ENCODE measurements at regions not wholly inside any gene's neighbourhood (a gene's known extent, or its start where the extent isn't known, plus 50 kb on each side); places are given as distances from the start of the nearest gene placed in this dataset.
"Not testable (repeated sequence)": the region's sequence is repeated elsewhere in the genome, so short reads cannot be mapped to it uniquely, and the experiment has no call there.

DNA sequence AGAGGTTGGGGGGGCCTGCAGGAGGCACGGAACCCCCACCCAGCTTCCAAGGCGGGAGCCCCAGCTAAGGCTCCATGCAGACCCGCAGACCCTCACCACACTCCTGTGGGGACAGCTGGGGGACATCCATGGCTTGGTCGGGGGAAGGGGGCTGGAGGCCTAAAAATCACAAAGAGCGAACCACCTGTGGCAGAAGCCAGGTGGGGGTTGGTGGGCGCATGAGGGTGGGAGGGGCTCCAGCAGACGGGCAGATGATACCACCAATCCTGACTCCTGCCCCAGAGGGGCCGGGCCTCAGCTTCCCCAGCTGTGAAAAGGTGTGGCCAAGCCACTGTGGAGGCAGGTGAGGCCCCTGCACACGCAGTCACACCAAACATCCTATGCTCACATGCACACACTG is 111.6 kb downstream of the FAM53A start:
- DNase-seq: no peak

DNA sequence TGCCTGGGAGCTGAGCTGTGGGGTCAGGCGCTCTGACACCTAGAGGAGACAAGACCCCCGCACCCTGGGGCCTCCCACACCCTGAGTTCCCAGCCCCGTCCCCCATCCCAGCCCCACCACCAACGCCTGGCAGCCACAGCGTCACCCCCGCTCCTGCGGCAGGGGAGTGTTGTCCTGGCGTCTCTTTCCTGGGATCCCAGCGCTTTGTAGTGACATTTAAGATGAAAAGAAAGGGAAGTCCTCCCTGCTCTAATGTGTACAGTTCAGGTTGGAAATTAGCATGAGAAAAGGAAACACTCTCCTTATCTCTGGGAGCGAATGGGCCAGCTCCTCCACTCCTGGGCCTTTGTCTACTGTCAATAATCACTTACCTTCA is 112.1 kb downstream of the FAM53A start:
- DNase-seq: no peak

DNA sequence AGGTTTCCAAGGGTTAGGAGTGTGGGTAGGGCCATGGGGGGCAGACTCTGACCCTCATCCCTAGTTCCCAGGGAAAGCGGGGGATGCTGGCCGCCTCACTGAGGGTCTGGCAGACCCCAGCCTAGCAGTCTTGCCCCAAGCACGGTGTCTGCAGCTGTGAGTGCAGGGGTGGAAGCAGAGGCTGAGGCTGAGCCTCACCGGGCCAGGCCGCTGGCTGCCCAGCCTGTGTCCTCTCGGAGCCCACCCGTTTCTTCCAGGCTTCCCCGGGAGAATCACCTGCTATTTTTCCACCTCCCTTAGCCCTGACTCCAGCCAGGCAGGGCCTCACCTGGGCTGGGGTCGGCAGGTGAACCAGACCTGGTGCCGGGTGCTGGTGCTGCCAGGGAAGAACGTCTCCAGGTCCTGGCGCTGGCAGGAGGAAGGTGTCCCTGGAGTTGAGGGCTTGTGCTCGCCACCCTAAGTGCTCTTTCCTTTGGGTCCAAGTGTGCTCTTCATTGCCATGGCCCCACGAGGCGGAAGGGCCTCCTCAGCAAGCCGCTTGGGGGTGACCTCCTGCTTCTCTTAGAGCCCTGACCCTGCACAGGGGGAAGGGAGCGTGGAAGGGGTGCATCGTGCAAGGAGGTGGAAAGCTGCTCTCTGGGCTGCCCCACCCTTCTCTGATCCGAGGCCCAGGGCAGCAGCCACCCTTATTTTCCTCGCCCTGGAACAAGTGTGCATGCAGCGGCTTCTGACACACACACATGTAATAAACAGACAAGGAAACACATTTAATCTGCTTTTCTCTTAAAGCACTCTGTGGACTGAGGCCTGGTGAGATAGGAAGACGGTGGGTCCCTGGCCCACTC is 112.7 kb downstream of the FAM53A start:
- no peak for DNase-seq

DNA sequence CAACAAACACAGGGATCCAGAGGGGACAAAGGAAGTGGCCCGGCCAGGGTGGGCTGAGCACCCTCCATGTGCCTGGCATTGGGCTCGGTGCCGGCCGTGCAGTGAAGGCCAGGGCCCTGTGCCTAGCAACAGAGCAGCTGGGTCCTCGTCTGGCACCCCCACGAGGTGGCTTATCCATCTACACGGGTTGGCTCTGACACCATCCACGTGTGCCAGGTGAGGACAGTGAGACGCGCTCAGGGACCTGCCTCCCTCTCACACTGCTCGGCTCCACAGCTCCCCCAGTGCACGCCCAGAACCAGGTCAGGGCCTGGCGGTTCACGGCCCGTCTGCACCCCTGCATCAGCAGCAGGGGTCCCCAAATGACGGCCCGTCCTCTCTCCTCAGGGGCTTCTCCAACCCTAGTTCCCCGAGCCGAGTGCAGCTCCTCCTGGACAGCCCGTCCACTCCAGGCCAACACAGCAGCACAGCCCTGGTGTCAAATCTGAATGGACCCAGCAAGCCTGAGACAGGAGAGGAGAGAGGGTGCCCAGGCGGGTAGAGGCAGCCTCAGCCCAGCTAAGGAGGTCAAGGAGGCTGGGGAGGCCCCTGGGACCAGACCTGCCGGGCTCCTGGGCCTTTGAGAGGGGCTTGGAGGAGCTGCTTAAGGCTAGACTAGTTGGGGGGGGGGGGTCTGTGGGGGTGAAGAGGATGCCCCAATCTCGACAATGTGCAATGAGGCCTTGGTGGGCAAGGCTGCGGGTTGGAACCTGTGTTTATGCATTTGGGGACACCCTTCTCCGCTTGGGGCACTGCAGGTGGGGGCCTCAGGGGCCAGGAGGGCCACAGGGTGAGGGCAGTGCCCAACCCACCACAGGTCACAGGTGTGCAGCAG is 113.6 kb downstream of the FAM53A start:
- DNase-seq: no peak

DNA sequence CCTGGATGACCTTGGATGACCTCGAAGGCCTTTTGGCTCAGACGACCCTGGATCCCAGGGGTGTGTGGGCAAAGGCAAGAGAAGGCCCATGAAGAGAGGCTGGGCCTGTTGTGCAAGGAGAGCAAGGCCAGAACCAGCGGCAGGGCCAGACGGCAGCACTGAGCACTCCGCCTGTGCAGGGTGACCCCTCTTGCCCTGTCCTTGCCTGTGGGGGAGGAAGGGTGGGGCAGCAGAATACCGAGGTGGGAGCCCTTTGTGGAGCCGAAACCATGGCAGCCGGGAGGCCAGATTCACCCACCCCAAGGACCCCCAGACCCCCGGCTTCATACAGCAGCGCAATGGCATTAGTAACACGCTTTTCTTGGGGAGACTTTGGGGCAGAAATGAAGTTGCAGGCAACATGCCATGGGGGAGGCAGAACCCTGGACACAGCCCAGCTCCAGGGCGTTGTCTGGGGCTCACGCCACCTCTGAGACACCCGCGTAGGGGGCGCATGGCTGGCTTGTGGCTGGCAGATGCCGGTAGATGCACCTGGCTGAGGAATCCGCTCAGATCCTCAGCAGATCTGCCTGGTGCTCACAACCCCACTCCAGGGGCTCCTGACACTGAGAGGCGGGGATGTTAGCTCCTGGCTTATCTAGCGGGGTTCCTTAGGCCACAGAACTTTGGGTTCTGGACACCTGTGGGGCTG is 114.5 kb downstream of the FAM53A start:
- DNase-seq: no peak

DNA sequence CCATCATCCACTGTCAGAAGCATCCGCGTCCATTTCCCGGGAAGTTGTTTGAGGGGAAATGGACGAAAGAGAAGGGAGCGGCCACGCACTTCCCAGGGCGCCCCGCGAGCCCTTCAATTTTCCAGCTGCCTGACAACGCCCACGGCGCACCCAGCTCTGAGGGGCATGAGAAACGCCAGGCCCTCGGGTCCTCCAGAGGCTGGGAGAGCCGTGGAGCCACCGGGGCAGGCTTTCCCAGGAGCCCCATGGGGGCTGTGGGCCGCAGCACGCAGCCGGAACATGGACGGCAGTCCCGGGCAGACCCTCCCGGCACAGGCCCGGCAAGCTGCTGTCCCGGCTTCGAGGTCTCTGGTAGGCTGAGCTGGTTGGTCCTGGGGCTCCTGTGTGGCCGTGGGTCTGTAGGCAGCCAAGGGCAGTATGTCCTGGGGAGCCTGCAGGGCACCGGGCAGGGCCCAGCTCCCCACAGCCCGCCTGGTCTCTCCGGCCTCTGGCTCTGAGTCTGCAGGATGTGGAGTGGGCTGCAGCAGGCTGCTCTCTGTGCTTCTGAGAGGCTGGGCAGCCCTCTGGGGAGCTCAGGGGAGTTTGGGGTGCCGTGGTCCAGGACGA is 115.2 kb downstream of the FAM53A start:
- DNase-seq: no peak

DNA sequence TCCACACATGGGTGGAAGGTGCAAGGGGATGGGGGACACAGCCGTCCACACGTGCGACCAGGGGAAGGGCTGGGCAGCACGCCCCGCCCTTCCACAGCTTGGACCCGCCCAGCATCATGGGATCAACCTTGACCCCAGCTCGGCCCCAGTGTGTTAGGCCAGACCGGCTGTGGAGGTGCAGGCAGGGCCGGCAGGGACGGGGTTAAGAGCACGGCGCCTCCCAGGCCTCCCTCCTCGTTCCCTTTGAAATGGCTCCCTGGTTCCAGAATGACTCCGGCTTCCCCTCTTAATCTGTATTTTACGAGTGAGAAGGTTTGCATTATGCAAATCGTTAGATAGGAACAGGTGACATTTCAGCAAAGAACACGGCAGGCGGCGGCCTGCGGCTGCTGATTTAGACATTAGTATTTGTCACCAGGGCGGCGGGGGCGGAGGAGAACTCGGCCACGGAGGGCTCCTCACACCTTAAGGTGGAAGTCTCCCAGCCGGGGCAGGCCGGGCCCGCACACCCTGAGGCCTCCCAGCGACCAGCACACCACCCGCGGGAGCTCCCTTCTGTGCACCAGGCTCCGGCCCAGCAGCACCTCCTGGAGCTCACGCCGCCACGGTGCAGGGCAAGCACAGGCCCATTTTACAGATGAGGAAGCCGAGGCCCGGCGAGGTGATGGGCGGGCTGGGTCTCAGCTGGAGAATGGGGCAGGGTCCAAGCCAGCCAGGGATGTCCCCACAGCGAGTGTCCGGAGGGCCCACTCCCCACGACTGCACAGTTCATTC is 116.1 kb downstream of the FAM53A start:
- no peak for DNase-seq

DNA sequence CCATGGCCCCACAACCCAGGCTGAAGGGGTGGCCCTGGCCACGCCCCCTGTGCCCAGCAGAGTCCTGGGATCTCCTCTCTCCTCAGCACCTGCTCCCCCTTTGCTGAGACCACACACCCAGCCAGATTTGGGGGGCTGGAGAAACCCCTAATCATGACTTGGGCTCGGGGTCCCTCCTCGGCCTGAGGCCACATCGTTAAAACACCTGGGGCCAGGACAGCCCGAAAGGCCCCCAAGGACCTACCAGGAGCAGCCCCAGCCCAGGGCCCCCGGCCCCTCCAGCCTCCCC is 116.7 kb downstream of the FAM53A start:
- DNase-seq: no peak

DNA sequence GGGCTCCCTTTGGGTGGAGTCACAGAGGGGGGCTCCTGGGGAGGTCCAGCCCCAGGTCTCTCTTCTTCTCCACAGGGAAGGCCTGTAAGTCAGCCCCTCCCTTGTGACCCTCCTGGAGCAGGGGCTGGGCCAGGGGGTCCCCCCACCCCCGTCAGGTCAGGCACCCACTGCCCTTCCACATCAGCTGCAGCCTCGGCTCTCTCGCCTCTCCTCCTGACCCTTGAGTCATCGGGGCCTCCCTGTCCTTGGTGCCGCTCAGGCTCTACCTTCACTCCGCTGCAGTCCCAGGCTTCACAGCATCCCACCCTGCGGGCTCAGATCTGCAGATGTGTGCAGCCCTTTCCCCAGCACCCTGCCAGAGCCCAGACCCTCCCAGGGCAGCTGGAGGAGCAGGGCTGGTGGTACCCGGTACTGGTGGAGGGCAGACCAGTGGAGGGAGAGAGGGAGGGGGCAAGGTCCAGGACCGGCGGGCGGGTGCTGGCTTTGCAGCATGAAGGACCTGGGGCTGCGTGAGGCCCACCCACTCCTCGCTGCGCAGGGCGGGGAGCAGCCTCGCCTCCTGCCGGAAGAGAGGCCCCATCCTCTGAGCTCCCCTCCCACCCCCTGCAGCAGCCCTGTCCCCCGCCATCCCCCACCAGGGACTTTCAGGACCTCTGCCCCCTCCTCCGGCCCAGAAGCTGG is 117.1 kb downstream of the FAM53A start:
- no peak for DNase-seq

DNA sequence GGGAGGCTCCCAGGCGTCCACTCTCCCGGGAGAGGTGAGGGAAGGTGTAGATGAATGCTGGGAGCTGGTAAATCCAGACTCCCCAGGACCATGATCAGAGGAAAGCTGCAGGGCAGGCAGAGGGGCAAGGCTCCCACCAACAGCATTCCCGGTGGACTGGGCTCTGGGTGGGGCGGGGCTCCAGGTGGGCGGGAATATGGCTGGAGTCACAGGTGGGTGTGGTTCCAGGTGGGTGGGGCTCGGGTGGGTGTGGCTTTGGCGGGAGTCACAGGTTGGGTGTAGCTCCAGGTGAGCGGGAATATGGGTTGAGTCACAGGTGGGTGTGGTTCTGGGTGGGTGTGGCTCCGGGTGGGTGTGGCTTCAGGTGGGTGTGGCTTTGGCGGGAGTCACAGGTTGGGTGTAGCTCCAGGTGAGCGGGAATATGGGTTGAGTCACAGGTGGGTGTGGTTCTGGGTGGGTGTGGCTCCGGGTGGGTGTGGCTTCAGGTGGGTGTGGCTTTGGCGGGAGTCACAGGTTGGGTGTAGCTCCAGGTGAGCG is 117.7 kb downstream of the FAM53A start:
- DNase-seq: not testable (repeated sequence)

DNA sequence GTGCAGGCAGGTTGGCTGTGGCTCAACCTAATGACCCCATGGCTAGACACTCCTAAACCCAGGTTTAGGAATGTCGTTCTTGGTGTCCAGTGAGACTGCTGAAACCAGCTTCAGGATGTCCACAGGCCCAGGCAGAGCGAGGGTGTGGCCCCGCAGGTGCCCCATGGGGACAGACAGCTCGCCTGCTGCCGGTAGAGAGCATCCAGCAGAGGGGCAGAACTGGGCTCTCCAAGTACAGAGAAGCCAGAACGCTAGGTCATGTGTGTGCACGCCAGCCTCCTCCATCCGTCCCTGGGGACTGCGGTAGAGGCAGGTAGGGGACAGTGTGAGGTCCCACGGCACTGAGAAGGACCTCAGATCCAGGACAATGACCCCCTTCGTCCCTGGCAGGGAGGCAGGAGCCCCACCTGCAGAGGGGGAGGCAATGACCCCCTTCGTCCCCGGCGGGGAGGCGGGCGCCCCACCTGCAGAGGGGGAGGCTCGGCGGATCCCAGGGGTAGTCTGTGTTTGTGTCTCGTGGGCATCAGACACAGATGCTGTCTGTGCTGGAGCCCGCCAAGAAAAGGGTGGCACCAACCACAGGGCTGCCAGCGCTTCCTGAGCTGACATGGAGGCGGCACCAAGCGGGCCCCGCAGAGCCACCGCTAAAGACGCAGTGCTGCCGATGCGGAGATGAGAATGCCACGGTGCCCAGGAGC is 118.4 kb downstream of the FAM53A start:
- DNase-seq: no peak

DNA sequence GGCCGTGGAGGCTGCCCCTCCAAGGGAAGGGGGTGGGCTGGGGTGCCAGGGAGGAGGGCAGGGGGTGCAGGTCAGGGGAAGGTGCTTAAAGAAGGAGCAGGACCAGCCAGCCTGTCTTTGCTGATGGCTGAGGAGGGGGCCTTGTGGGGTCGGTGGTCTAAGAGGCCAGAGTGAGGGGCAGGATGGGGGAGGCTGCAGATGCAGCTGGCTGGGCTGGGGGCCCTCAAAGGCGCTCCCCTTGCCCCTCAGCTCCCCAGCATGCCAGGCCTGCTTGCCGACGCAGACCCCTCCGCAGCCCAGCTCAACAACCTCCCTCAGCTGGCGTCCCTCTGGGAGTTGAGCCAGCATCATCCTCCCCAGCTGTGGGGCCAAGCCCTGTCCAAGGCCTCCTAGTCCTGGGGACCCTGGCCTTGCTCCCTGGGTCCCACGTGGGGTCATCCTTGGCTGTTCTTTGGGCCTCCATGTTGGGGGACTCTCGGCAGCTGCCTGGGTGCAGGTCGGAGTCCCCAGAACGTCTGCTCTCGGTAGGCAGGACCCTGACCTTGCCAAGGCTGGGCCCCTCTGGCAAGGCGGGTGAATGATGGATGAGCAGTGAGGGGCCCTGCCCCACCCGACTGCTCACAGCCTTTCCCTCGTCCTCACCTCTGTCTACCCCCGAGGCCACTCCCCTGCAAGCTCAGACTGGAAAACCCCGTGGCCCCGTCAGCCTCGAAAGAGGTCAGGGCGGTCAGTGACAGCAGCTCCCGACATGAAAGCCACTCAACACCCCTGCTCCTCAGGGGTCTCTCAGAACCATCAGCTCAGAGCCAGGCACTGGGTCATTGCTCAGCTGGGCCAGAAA is 119.4 kb downstream of the FAM53A start:
- no peak for DNase-seq

DNA sequence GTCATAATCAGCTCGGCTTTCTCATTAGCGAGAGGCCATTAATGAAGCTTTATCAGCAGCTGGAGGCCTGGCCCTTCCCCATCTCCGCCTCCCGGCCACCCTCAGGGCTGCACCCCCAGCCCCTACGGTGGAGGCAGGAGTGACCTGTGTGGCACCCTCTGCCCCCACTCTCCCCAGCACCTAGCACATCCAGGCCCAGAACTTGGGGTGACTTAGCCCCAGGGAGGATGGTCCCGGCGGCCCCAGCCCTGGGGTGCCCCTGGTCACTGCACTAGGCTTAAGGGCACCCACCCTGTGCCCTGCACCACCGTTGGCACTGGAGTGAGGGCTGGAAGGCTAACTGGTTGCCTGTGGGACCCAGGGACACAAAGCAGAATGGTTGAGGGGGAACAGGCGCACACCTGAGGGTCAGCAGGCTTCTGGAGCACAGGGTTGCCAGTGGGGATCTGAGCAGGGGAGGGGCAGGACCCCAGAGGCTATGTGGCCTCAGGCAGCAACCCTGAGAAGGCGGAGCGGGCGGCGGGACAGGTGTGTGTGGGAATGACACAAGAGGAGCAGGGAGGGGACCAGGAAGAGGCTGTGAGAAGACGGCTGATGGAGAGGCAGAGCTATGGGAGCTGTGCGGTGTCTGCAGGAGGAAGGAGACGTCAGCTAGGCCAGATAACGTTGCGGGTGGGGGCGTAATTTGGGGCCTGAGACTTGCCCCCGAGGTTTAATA is 120.2 kb downstream of the FAM53A start:
- DNase-seq: no peak

DNA sequence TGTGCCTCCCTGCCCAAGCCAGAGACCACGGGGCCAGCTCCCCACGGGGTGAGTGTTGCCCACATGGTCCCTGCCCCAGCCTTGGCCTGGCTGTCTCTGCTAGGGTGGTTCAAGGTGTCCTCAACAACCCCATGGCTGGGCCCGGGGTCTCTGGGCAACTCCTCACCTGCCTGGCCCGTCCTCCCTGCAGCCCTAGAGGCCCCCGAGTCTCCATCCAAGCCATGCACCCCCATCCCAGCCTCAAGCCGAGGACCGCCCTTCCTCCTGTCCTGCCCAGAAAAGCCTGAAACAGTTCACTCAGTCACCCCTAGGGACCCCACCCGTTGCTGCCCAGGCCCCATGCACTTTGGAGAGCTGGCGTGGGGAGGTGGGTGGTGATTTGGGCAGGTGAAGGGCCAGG is 120.9 kb downstream of the FAM53A start:
- DNase-seq: no peak

DNA sequence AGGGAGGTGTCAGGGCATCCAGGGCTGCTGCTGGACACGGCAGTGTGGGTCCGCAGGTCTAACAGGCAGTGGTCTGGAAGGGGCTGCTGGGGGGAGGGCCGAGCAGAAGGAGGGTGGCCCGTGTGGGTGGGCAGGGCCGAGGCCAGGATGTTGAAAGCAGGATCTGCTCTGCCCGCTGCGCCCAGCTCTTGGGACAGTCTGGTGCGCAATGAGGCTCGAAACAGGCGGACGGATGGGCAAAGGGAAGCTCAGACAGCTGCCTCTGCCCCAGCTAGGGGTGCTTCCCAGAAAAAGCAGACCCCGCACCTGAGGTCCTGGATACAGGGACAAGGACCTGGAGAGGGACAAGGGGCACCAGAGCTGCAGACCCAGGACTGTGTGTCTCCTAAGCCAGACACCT is 121.3 kb downstream of the FAM53A start:
- no peak for DNase-seq

DNA sequence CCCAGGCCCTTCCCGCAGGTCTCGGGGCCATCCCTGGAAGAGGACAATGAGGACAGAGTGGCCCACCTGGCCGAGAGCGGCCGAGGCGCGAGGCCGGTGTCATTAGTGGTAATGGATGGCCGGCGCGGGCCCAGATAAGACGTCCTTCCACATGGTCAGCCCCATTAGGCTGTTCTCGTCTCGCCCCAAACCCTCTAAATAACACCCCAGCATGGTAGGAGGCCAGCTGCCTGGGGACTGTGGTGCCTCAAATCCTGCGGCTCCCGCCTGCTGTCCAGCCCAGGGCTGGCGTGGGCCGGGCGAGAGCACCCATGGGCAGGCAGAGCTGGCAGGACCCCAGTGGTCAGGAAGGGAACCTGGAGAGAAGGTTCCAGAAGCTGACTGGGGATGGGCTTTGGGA is 121.7 kb downstream of the FAM53A start:
- no peak for DNase-seq

DNA sequence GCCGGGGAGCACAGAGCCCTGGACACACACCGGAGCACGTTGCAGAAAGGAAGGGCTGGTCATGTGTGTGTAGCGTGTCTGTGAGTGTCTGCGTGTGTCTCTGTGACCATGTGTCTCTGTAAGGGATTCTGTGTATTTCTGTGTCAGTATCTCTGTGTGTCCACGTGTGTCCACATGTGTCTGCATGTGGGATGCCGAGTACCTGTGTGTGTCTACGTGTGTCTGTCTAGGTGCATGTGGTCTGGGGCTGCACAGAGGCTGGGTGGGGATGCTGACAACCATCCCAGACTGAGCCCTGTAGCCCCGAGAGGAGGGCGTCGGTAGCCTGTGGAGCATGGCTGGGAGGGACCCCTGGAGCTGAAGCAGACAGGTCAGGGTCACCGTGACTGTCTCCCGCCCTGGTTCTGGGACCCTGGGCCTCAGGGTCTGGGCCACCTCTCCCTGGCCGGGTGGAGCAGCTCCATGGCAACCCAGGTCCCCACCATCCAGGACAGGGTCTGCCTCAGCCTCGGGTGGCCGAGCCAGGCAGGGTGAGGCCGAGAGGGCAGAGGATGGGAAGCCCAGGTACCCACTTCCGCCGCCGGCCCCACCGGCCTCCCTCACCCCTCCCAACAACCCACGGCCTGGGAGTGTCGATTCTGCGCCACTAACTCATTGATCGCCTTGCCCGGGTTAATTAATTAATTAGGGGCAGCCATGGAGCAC is 122.7 kb downstream of the FAM53A start:
- no peak for DNase-seq

DNA sequence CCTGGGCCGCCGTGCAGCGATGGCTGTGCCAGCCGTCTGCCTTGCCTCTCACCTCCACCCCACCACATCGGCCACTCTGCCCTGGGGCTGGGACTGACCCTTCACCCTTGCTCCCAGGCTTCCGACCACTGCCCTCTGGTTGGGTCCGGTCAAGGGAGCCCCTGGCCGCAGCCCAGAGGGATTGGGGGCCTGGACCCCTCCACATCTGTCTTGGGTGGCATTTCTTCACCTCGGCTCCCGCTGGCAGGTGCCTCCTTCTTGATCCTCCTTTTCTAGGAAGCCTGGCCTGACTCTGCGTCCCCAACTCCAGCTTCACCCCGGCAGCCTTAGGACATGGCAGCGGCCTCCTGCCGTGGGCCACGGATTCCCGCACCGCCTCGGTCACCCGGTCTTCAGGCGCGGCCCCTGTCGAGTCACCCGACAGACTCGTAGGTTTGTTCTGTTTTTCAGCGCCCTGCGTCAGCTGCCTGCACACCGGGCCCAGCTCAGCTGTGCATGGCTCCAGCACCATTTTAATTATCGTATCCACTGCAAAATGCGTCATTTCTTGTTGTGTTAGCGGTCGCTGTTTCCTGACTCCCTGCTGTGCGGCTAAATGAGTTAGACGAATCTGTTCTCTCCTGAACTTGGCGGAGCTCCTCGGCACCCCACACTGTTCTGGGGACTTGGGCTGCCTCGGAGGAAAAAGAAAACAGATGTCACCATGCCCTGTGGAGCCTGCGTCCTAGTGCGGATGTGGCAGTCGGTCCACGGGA is 124.0 kb downstream of the FAM53A start:
- DNase-seq: no peak
